OCI-LY3 (cell line): ENCODE measurements at regions not wholly inside any gene's neighbourhood (a gene's known extent, or its start where the extent isn't known, plus 50 kb on each side); places are given as distances from the start of the nearest gene placed in this dataset.

Source experiments
- CTCF ChIP-seq: fragments of 200-600, 300-600 bp; sonication (generic); IDR thresholded peaks from 2 replicates; pipeline ENCODE4 v1.5.1; 2014; ENCODE audit warnings: antibody characterized with exemption, low read length, low read depth
- EZH2phosphoT487 ChIP-seq: fragments of 200-600 bp; shearing (Covaris generic); IDR thresholded peaks from 2 replicates; pipeline ENCODE4 v1.6.1; 2018; ENCODE audit warnings: antibody characterized with exemption, mixed run types, low read depth

DNA sequence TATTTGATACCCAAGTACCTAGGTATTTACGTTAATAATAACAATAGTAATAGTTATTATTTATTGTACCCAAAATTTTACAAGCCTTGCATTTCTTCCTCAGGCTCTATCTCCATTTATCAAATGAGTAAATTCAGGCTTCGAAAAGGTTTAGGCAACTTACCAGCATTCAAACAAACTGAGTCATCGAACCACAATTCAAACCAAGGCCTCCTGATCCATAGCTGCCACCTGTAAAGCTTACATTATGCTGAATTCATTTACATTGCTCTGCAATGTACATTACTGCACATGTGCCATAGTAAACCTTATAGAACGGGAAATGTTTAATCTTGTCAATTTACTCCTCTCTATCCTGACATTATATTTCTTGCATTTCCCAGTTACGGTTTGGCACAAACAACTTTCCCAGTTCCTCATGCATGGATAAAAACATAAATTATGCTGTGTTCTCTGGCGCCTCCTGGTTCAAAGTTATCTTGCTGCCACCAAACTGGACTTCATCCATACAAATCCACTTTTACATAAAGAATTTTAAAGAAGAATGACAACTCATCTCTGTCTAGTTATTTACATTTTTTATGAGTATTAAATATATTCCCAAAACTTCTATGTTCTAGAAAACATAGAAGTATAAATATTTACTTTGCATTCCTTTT, 360.6 kb upstream of the SOX9 start:
- no peak for TF ChIP-seq CTCF
- no peak for TF ChIP-seq EZH2phosphoT487
